IMR-90 (cell line): ENCODE measurements at regions not wholly inside any gene's neighbourhood (a gene's known extent, or its start where the extent isn't known, plus 50 kb on each side); places are given as distances from the start of the nearest gene placed in this dataset.

ENCODE experiments used
- ATAC-seq: fragments of 200-7000 bp; cut with Tn5 transposase; 2 replicates; pipeline ENCODE4 v1.9.1; 2020; ENCODE audit warnings: low read depth, mild to moderate bottlenecking, moderate library complexity
- BruUV-seq: library from RNA; stranded (reverse); fragments of 400-500 nt; replicated peaks from 2 replicates; lab custom pipeline; 2021; lab: Mats Ljungman, UMichigan
- CTCF ChIA-PET: fragments of 300-600 bp; formaldehyde crosslinking; extraction: SDS; loops from one replicate; lab custom pipeline; 2021; ENCODE audit warnings: antibody characterized with exemption; lab: Yijun Ruan, JAX
- POLR2A ChIA-PET: fragments of 300-600 bp; sonication (Branson Sonifier 250); formaldehyde crosslinking; loops from one replicate; lab custom pipeline; 2022; ENCODE audit warnings: antibody characterized with exemption; ENCODE audit not compliant: unreplicated experiment; lab: Charles Lee
- DNase-seq: peaks from one replicate; pipeline ENCODE4 v3.0.0; 2013
- H2AFZ ChIP-seq: replicated peaks from 2 replicates; pipeline ENCODE3; 2013; ENCODE audit warnings: low read length, mild to moderate bottlenecking; ENCODE audit not compliant: poor library complexity
- H2AK5ac ChIP-seq: 2 replicates; pipeline ENCODE4 v1.6.1; 2013; ENCODE audit warnings: low read depth, low read length, inconsistent platforms
- H2AK9ac ChIP-seq: replicated peaks from 2 replicates; pipeline ENCODE3; 2013; ENCODE audit warnings: mild to moderate bottlenecking, low read depth, low read length, moderate library complexity; ENCODE audit not compliant: poor library complexity
- H2BK120ac ChIP-seq: 2 replicates; pipeline ENCODE4 v1.6.1; 2013; ENCODE audit warnings: low read depth, low read length, inconsistent platforms
- H2BK15ac ChIP-seq: 3 replicates; pipeline ENCODE4 v1.6.1; 2013; ENCODE audit warnings: low read depth, low read length, inconsistent platforms
- H2BK20ac ChIP-seq: 2 replicates; pipeline ENCODE4 v1.6.1; 2013; ENCODE audit warnings: low read depth, mild to moderate bottlenecking, inconsistent platforms, low read length, moderate library complexity
- H2BK5ac ChIP-seq: 2 replicates; pipeline ENCODE4 v1.6.1; 2013; ENCODE audit warnings: mild to moderate bottlenecking, low read depth, low read length, inconsistent platforms; ENCODE audit not compliant: poor library complexity, severe bottlenecking
- H3K14ac ChIP-seq: replicated peaks from 2 replicates; pipeline ENCODE4 v1.6.1; 2013; ENCODE audit warnings: low read depth, low read length, inconsistent platforms
- H3K18ac ChIP-seq: 2 replicates; pipeline ENCODE4 v1.6.1; 2013; ENCODE audit warnings: low read depth, low read length, control low read depth
- H3K23ac ChIP-seq: 2 replicates; pipeline ENCODE4 v1.6.1; 2013; ENCODE audit warnings: low read depth, low read length, inconsistent platforms
- H3K27ac ChIP-seq: 2 replicates; pipeline ENCODE4 v1.5.1; 2013; ENCODE audit warnings: mild to moderate bottlenecking, control low read depth, low read length; ENCODE audit not compliant: insufficient read depth
- H3K27me3 ChIP-seq: 2 replicates; pipeline ENCODE4 v1.6.1; 2013; ENCODE audit warnings: low read length; ENCODE audit not compliant: control insufficient read depth, insufficient read depth
- H3K36me3 ChIP-seq: 2 replicates; pipeline ENCODE4 v1.6.1; 2013; ENCODE audit warnings: low read length, mixed read lengths; ENCODE audit not compliant: control insufficient read depth, insufficient read depth
- H3K4ac ChIP-seq: 2 replicates; pipeline ENCODE4 v1.6.1; 2013; ENCODE audit warnings: low read depth, low read length, inconsistent platforms
- H3K4me1 ChIP-seq: 2 replicates; pipeline ENCODE4 v1.6.1; 2013; ENCODE audit warnings: low read length, mixed read lengths; ENCODE audit not compliant: control insufficient read depth, insufficient read depth
- H3K4me2 ChIP-seq: 2 replicates; pipeline ENCODE4 v1.6.1; 2013; ENCODE audit warnings: low read depth, mild to moderate bottlenecking, control low read depth, low read length, moderate library complexity
- H3K4me3 ChIP-seq: 2 replicates; pipeline ENCODE4 v1.5.1; 2013; ENCODE audit warnings: low read depth, mild to moderate bottlenecking, control low read depth, low read length, moderate library complexity; ENCODE audit not compliant: insufficient read depth
- H3K56ac ChIP-seq: 2 replicates; pipeline ENCODE4 v1.6.1; 2013; ENCODE audit warnings: low read length, inconsistent platforms; ENCODE audit not compliant: insufficient read depth; ENCODE audit errors: extremely low read depth
- H3K79me1 ChIP-seq, 2 experiments: 2 replicates each; pipeline ENCODE4 v1.6.1; 2013; ENCODE audit warnings: low read length in 2 of 2, inconsistent platforms in 1 of 2, low read depth in 1 of 2
- H3K9ac ChIP-seq: 2 replicates; pipeline ENCODE4 v1.6.1; 2013; ENCODE audit warnings: low read depth, low read length, control low read depth
- H3K9me1 ChIP-seq: 2 replicates; pipeline ENCODE4 v1.6.1; 2013; ENCODE audit warnings: low read length, inconsistent platforms; ENCODE audit not compliant: insufficient read depth
- H3K9me3 ChIP-seq: 2 replicates; pipeline ENCODE4 v1.6.1; 2013; ENCODE audit warnings: low read length; ENCODE audit not compliant: control insufficient read depth, insufficient read depth
- H4K20me1 ChIP-seq: 2 replicates; pipeline ENCODE4 v1.6.1; 2013; ENCODE audit warnings: low read length, inconsistent platforms; ENCODE audit not compliant: insufficient read depth
- H4K5ac ChIP-seq: 2 replicates; pipeline ENCODE4 v1.6.1; 2013; ENCODE audit warnings: mild to moderate bottlenecking, low read depth, low read length, control low read depth
- H4K8ac ChIP-seq, 2 experiments: 2 replicates each; pipeline ENCODE4 v1.6.1; 2013; ENCODE audit warnings: low read depth in 2 of 2, low read length in 2 of 2, control low read depth in 1 of 2, inconsistent platforms in 1 of 2
- H4K91ac ChIP-seq: 2 replicates; pipeline ENCODE4 v1.6.1; 2013; ENCODE audit warnings: low read depth, low read length, inconsistent platforms; ENCODE audit not compliant: insufficient read depth
- CHD1 ChIP-seq: IDR thresholded peaks from 2 replicates; pipeline ENCODE4 v1.6.1; 2012; ENCODE audit warnings: low read depth, low read length, improper control_type of control experiment
- RFX5 ChIP-seq: IDR thresholded peaks from 2 replicates; pipeline ENCODE4 v1.8.0; 2012; ENCODE audit warnings: low read depth, mild to moderate bottlenecking, low read length, moderate library complexity
- WGBS, 2 experiments: methylation state at CpG; one replicate each; pipeline versions ENCODE4 v1.1.5 to v1.1.7; 2013; ENCODE audit warnings: missing lambda C conversion rate in 2 of 2; ENCODE audit not compliant: insufficient read length in 1 of 2; ENCODE audit errors: extremely low coverage in 2 of 2; 5-methylcytosine and 5-hydroxymethylcytosine counted together
- dilution Hi-C: fragments of 300-500 bp; cut with HindIII; formaldehyde crosslinking; loops from one replicate; pipeline ENCODE4 v1.14.3; 2018; ENCODE audit warnings: low sequenced_read_pairs; ENCODE audit not compliant: unreplicated experiment
- in situ Hi-C: fragments of 300-500 bp; cut with MboI; formaldehyde crosslinking; loops from 3 replicates; pipeline ENCODE4 v1.14.3; 2019; ENCODE audit warnings: low sequenced_read_pairs, inconsistent platforms, mixed read lengths
- intact Hi-C: fragments of 100-400 bp; cut with micrococcal nuclease; formaldehyde crosslinking; loops from 2 replicates; pipeline ENCODE4 v1.10.0; 2022
- TF ChIP-seq, protein P1 (sequence below): fragments of 150-350 bp; IDR thresholded peaks from 2 replicates; pipeline ENCODE4 v1.6.1; 2017; ENCODE audit warnings: mild to moderate bottlenecking, antibody characterized with exemption, low read length, low read depth

DNA sequence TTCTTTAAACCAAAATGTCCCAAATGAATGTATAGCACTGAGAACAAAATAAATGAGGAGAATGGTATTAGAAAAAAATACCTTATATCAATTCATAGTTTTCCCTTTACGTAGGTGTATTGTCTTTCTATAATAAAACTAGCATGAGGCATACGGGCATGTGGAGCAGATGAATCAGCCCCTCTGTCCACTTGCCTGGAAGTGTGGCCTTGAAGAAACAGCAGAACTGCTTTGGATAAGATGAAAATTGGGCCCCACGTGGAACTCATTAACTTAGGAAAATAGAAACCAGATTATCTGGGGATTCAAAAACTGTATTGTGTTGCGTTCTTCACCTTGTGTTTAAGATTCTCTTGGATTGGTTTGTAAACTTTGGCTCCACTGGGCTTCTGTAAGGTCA, 356.8 kb upstream of the B3GALT2 start:
- BruUV-seq, result no TSS peak
- WGBS, 2 experiments, result 80% methylated on average over 1 of the region's 4 CpGs; no CpG with 5 or more reads in 1 of the 2 experiments
- Histone ChIP-seq H3K9me1 (no peaks in the 10 kb centered on the region), H3K4me2 (no peak overlapping the region), H4K8ac (no peak overlapping the region), H3K9ac (no peak overlapping the region), H3K4ac (no peak overlapping the region), H2BK20ac (no peak overlapping the region), H3K23ac (no peak overlapping the region), H3K4me1 (no peaks in the 10 kb centered on the region; the same call in 1 of the 2 replicates), H3K79me1 (no peaks in the 10 kb centered on the region), H2BK15ac (no peak overlapping the region), H2BK5ac (no peak overlapping the region), H2AFZ (no peak overlapping the region), H4K20me1 (no peaks in the 10 kb centered on the region), H3K27me3 (no peaks in the 10 kb centered on the region), H3K36me3 (no peaks in the 10 kb centered on the region), H2BK120ac (no peak overlapping the region), H3K14ac (no peak overlapping the region), H3K27ac (no peak overlapping the region), H3K4me3 (no peak overlapping the region), H3K9me3 (no peaks in the 10 kb centered on the region), H3K18ac (no peak overlapping the region), H3K56ac (no peak overlapping the region), H2AK5ac (no peak overlapping the region), H4K5ac (no peak overlapping the region), H2AK9ac (no peak overlapping the region), H4K91ac (no peak overlapping the region)
- CTCF ChIA-PET, result no interaction called here
- POLR2A ChIA-PET, result no interaction called here
- ATAC-seq, result no peak
- intact Hi-C loops (no loop called here), in situ Hi-C loops (no loop called here), dilution Hi-C loops (no loop called here)
- DNase-seq, result no peak
- TF ChIP-seq RFX5 (no peak), CHD1 (no peak)
- TF ChIP-seq, protein P1, sequence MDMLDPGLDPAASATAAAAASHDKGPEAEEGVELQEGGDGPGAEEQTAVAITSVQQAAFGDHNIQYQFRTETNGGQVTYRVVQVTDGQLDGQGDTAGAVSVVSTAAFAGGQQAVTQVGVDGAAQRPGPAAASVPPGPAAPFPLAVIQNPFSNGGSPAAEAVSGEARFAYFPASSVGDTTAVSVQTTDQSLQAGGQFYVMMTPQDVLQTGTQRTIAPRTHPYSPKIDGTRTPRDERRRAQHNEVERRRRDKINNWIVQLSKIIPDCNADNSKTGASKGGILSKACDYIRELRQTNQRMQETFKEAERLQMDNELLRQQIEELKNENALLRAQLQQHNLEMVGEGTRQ, result no peak
